CD14-positive monocyte (primary cell): ENCODE measurements at regions not wholly inside any gene's neighbourhood (a gene's known extent, or its start where the extent isn't known, plus 50 kb on each side); places are given as distances from the start of the nearest gene placed in this dataset.

Source experiments
- DNase-seq, 3 donors: peaks; one replicate each; pipeline ENCODE4 v3.0.0-alpha.2; 2011 to 2022
- H2AFZ ChIP-seq: 2 replicates; pipeline ENCODE4 v1.6.0; 2012; ENCODE audit warnings: mild to moderate bottlenecking, low read depth, low read length, inconsistent platforms; ENCODE audit not compliant: insufficient read depth, poor library complexity, severe bottlenecking
- H3K27ac ChIP-seq, 2 donors: 1 replicate in 1 of 2; 2 replicates in 1 of 2; pipeline ENCODE4 v1.5.1; 2012 to 2013; ENCODE audit warnings: low read length in 2 of 2, control low read depth in 1 of 2, inconsistent platforms in 1 of 2, low read depth in 1 of 2, mild to moderate bottlenecking in 1 of 2
- H3K27me3 ChIP-seq, 2 donors: one replicate each; pipeline versions ENCODE4 v1.6.0 to v1.6.1; 2011 to 2013; ENCODE audit warnings: low read length in 2 of 2; ENCODE audit not compliant: control insufficient read depth in 2 of 2, insufficient read depth in 2 of 2
- H3K36me3 ChIP-seq, 2 donors: replicated peaks in 1 of 2; 1 replicate in 1 of 2; 2 replicates in 1 of 2; pipeline versions ENCODE4 v1.5.1 to v1.6.1; 2012 to 2013; ENCODE audit warnings: low read length in 2 of 2, control low read depth in 1 of 2, inconsistent platforms in 1 of 2, mild to moderate bottlenecking in 1 of 2; ENCODE audit not compliant: insufficient read depth in 2 of 2, control insufficient read depth in 1 of 2
- H3K4me1 ChIP-seq, 2 donors: 1 replicate in 1 of 2; 2 replicates in 1 of 2; pipeline versions ENCODE4 v1.5.1 to v1.6.1; 2012 to 2013; ENCODE audit warnings: low read length in 2 of 2, control low read depth in 1 of 2, inconsistent platforms in 1 of 2, mild to moderate bottlenecking in 1 of 2, moderate library complexity in 1 of 2; ENCODE audit not compliant: insufficient read depth in 2 of 2, control insufficient read depth in 1 of 2
- H3K4me2 ChIP-seq: replicated peaks from 2 replicates; pipeline ENCODE3; 2012; ENCODE audit warnings: low read length, moderate library complexity, mild to moderate bottlenecking; ENCODE audit not compliant: poor library complexity, severe bottlenecking; ENCODE audit errors: extremely low read depth
- H3K4me3 ChIP-seq, 3 experiments: fragments of 200-600 bp in 1 of 3; sonication (generic) in 1 of 3; replicated peaks in 1 of 3; 1 replicate in 2 of 3; 2 replicates in 1 of 3; pipeline ENCODE4 v1.5.1; 2011 to 2013; ENCODE audit warnings: low read length in 3 of 3, mild to moderate bottlenecking in 3 of 3, control low read depth in 2 of 3, low read depth in 2 of 3, inconsistent platforms in 1 of 3, moderate library complexity in 1 of 3
- H3K79me2 ChIP-seq: 2 replicates; pipeline ENCODE4 v1.6.0; 2012; ENCODE audit warnings: mild to moderate bottlenecking, control low read depth, inconsistent platforms, low read length, moderate library complexity; ENCODE audit not compliant: insufficient read depth
- H3K9ac ChIP-seq: 2 replicates; pipeline ENCODE4 v1.6.0; 2017; ENCODE audit warnings: low read length, mild to moderate bottlenecking; ENCODE audit not compliant: insufficient read depth, poor library complexity, severe bottlenecking
- H3K9me3 ChIP-seq, 2 donors: replicated peaks in 1 of 2; 1 replicate in 1 of 2; 2 replicates in 1 of 2; pipeline versions ENCODE4 v1.5.1 to v1.6.1; 2012 to 2013; ENCODE audit warnings: low read length in 2 of 2, control low read depth in 1 of 2; ENCODE audit not compliant: control insufficient read depth in 1 of 2, insufficient read depth in 1 of 2
- H4K20me1 ChIP-seq: 2 replicates; pipeline ENCODE4 v1.6.0; 2012; ENCODE audit warnings: mild to moderate bottlenecking, low read length, control low read depth, moderate library complexity; ENCODE audit not compliant: insufficient read depth
- H3K27ac Mint-ChIP-seq, 7 donors: one replicate each; pipeline ENCODE4 v1.8.0; 2020; ENCODE audit warnings: mild to moderate bottlenecking in 7 of 7, mixed read lengths in 7 of 7, moderate library complexity in 6 of 7, inconsistent platforms in 2 of 7
- H3K27me3 Mint-ChIP-seq, 3 donors: one replicate each; pipeline ENCODE4 v1.8.0; 2021 to 2022; ENCODE audit warnings: low read depth in 3 of 3, mild to moderate bottlenecking in 3 of 3, mixed read lengths in 3 of 3, moderate library complexity in 3 of 3, inconsistent platforms in 1 of 3
- H3K36me3 Mint-ChIP-seq, 2 donors: one replicate each; pipeline ENCODE4 v1.8.0; 2020; ENCODE audit warnings: mixed read lengths in 2 of 2, inconsistent platforms in 1 of 2, mild to moderate bottlenecking in 1 of 2
- H3K4me1 Mint-ChIP-seq: one replicate; pipeline ENCODE4 v1.8.0; 2020; ENCODE audit warnings: mild to moderate bottlenecking, mixed read lengths
- H3K4me3 Mint-ChIP-seq, 2 donors: one replicate each; pipeline ENCODE4 v1.8.0; 2020; ENCODE audit warnings: mild to moderate bottlenecking in 2 of 2, mixed read lengths in 2 of 2, moderate library complexity in 1 of 2
- H3K9me3 Mint-ChIP-seq, 7 donors: one replicate each; pipeline ENCODE4 v1.8.0; 2020 to 2022; ENCODE audit warnings: mixed read lengths in 7 of 7, mild to moderate bottlenecking in 6 of 7, moderate library complexity in 6 of 7, inconsistent platforms in 2 of 7
- WGBS: methylation state at CpG from one replicate; pipeline ENCODE4 v1.1.5; 2013; ENCODE audit warnings: missing lambda C conversion rate; ENCODE audit not compliant: insufficient coverage; 5-methylcytosine and 5-hydroxymethylcytosine counted together
- intact Hi-C, 2 donors: fragments of 100-400 bp; cut with micrococcal nuclease; formaldehyde crosslinking; loops; one replicate each; pipeline versions ENCODE4 v1.15.0 to v1.15.1; 2023
- TF ChIP-seq, protein P1 (sequence below): fragments of 200-600 bp; IDR thresholded peaks from one replicate; pipeline ENCODE4 v1.8.0; 2022; ENCODE audit warnings: antibody characterized with exemption, mild to moderate bottlenecking

GRCh38 chr11:134749040-134749839 lies 337.2 kb upstream of the B3GAT1 start:
- intact Hi-C loops = no loop called here

GRCh38 chr11:134746609-134747008 lies 334.6 kb upstream of the B3GAT1 start:
- Mint-ChIP-seq H3K36me3 (no peaks in the 10 kb centered on the region), H3K27me3 (peaks cover 0 to 2% (median 0%) of the 10 kb centered on the region in 3 donors), H3K27ac (no peak overlapping the region), H3K4me1 (no peaks in the 10 kb centered on the region), H3K4me3 (no peak overlapping the region), H3K9me3 (peaks cover 5 to 18% (median 8%) of the 10 kb centered on the region in 7 donors)
- Histone ChIP-seq H3K27ac (no peak overlapping the region), H2AFZ (no peak overlapping the region), H3K79me2 (no peaks in the 10 kb centered on the region), H3K9me3 (peaks cover 9 to 15% of the 10 kb centered on the region in 2 donors), H3K9ac (no peak overlapping the region), H3K4me1 (no peaks in the 10 kb centered on the region), H4K20me1 (no peaks in the 10 kb centered on the region), H3K4me2 (no peak overlapping the region), H3K27me3 (no peaks in the 10 kb centered on the region), H3K36me3 (no peaks in the 10 kb centered on the region), H3K4me3 (no peak overlapping the region)
- intact Hi-C loops = no loop called here
- DNase-seq = no peak
- 100% methylated on average over 1 of the region's 2 CpGs for WGBS
- TF ChIP-seq, protein P1, sequence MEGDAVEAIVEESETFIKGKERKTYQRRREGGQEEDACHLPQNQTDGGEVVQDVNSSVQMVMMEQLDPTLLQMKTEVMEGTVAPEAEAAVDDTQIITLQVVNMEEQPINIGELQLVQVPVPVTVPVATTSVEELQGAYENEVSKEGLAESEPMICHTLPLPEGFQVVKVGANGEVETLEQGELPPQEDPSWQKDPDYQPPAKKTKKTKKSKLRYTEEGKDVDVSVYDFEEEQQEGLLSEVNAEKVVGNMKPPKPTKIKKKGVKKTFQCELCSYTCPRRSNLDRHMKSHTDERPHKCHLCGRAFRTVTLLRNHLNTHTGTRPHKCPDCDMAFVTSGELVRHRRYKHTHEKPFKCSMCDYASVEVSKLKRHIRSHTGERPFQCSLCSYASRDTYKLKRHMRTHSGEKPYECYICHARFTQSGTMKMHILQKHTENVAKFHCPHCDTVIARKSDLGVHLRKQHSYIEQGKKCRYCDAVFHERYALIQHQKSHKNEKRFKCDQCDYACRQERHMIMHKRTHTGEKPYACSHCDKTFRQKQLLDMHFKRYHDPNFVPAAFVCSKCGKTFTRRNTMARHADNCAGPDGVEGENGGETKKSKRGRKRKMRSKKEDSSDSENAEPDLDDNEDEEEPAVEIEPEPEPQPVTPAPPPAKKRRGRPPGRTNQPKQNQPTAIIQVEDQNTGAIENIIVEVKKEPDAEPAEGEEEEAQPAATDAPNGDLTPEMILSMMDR = no peak

More at GRCh38 chr11:134749040-134749839, 337.2 kb upstream of the B3GAT1 start:
- Histone ChIP-seq H4K20me1 (no peaks in the 10 kb centered on the region), H3K27ac (no peak overlapping the region), H3K4me1 (no peaks in the 10 kb centered on the region), H3K9me3 (peaks cover 9 to 15% of the 10 kb centered on the region in 2 donors), H3K27me3 (no peaks in the 10 kb centered on the region), H3K4me2 (no peak overlapping the region), H2AFZ (no peak overlapping the region), H3K9ac (no peak overlapping the region), H3K79me2 (no peaks in the 10 kb centered on the region), H3K36me3 (no peaks in the 10 kb centered on the region), H3K4me3 (no peak overlapping the region)
- WGBS = 49% methylated on average over 5 of the region's 5 CpGs
- Mint-ChIP-seq H3K4me1 (no peaks in the 10 kb centered on the region), H3K27ac (no peak overlapping the region), H3K9me3 (peaks cover 5 to 22% (median 12%) of the 10 kb centered on the region in 7 donors), H3K4me3 (no peak overlapping the region), H3K36me3 (no peaks in the 10 kb centered on the region), H3K27me3 (peaks cover 0 to 2% (median 2%) of the 10 kb centered on the region in 3 donors)
- TF ChIP-seq, protein P1 = no peak
- no peak for DNase-seq
